Gastrocnemius medialis (tissue), 4 donors: ENCODE measurements at regions not wholly inside any gene's neighbourhood (a gene's known extent, or its start where the extent isn't known, plus 50 kb on each side); places are given as distances from the start of the nearest gene placed in this dataset.

Source experiments
- CTCF ChIP-seq, 5 experiments: fragments of 450-650 bp in 3 of 5; fragments of 200-600 bp in 2 of 5; sonication (generic) in 2 of 5; IDR thresholded peaks in 4 of 5; conservative IDR thresholded peaks in 1 of 5; 1 replicate in 4 of 5; 2 replicates in 1 of 5; pipeline ENCODE4 v1.5.1; 2016 to 2019; ENCODE audit warnings: antibody characterized with exemption in 5 of 5, mild to moderate bottlenecking in 3 of 5, moderate library complexity in 3 of 5
- POLR2A ChIP-seq, 2 donors: fragments of 450-650 bp; IDR thresholded peaks; one replicate each; pipeline ENCODE4 v1.6.1; 2017; ENCODE audit warnings: antibody characterized with exemption in 2 of 2, mild to moderate bottlenecking in 2 of 2, moderate library complexity in 2 of 2

GRCh38 chr12:60845696-60846095, 1249.9 kb downstream of the SLC16A7 start:
- TF ChIP-seq CTCF (IDR thresholded peaks at IDR 0.05 in 4 of 5, conservative IDR thresholded peaks at IDR 0.05 in 1 of 5) (no peak), POLR2A (IDR thresholded peaks at IDR 0.05) (no peak)
